ENCODE measurements at regions not wholly inside any gene's neighbourhood (a gene's known extent, or its start where the extent isn't known, plus 50 kb on each side); places are given as distances from the start of the nearest gene placed in this dataset.

- Histone ChIP-seq H3K27ac (ENCODE audit: low read depth in 2 of 2, low read length in 1 of 2) (no peak overlapping the region), H3K9me3 (ENCODE audit: control insufficient read depth in 2 of 2, insufficient read depth in 1 of 2, low read depth in 1 of 2, low read length in 1 of 2) (no peaks in the 10 kb centered on the region), H3K36me3 (ENCODE audit: control insufficient read depth in 2 of 2, insufficient read depth in 2 of 2, low read length in 1 of 2) (no peaks in the 10 kb centered on the region), H3K27me3 (ENCODE audit: control insufficient read depth in 1 of 2, insufficient read depth in 2 of 2, low read length in 2 of 2) (no peaks in the 10 kb centered on the region), H3K4me1 (ENCODE audit: control insufficient read depth in 2 of 2, insufficient read depth in 2 of 2, low read length in 1 of 2) (no peaks in the 10 kb centered on the region), H3K4me3 (ENCODE audit: low read depth in 1 of 2, low read length in 2 of 2) (no peak overlapping the region)
These were observed 442.7 kb downstream of the IPMK start for GRCh38 chr10:57825015-57825414.

GRCh38 chr10:57823398-57823797 is 444.3 kb downstream of the IPMK start:
- no peaks in the 10 kb centered on the region for H3K27me3 ChIP-seq (ENCODE audit: control insufficient read depth in 1 of 2, insufficient read depth in 2 of 2, low read length in 2 of 2)
- H3K9me3 ChIP-seq (ENCODE audit: control insufficient read depth in 2 of 2, insufficient read depth in 1 of 2, low read depth in 1 of 2, low read length in 1 of 2) = peaks cover 0 to 3% of the 10 kb centered on the region in 2 donors
- H3K4me3 ChIP-seq (ENCODE audit: low read depth in 1 of 2, low read length in 2 of 2) = no peak overlapping the region
- H3K4me1 ChIP-seq (ENCODE audit: control insufficient read depth in 2 of 2, insufficient read depth in 2 of 2, low read length in 1 of 2) = no peaks in the 10 kb centered on the region
- 68 to 75% methylated on average over 2 of the region's 2 CpGs for WGBS, 2 donors
- no peaks in the 10 kb centered on the region for H3K36me3 ChIP-seq (ENCODE audit: control insufficient read depth in 2 of 2, insufficient read depth in 2 of 2, low read length in 1 of 2)
- H3K27ac ChIP-seq (ENCODE audit: low read depth in 2 of 2, low read length in 1 of 2) = no peak overlapping the region

- H3K9me3 ChIP-seq (ENCODE audit: control insufficient read depth in 2 of 2, insufficient read depth in 1 of 2, low read depth in 1 of 2, low read length in 1 of 2) = peaks cover 0 to 3% of the 10 kb centered on the region in 2 donors
- H3K27me3 ChIP-seq (ENCODE audit: control insufficient read depth in 1 of 2, insufficient read depth in 2 of 2, low read length in 2 of 2) = no peaks in the 10 kb centered on the region
- no peak overlapping the region for H3K4me3 ChIP-seq (ENCODE audit: low read depth in 1 of 2, low read length in 2 of 2)
- H3K27ac ChIP-seq (ENCODE audit: low read depth in 2 of 2, low read length in 1 of 2) = no peak overlapping the region
- no peaks in the 10 kb centered on the region for H3K36me3 ChIP-seq (ENCODE audit: control insufficient read depth in 2 of 2, insufficient read depth in 2 of 2, low read length in 1 of 2)
- H3K4me1 ChIP-seq (ENCODE audit: control insufficient read depth in 2 of 2, insufficient read depth in 2 of 2, low read length in 1 of 2) = no peaks in the 10 kb centered on the region
These were observed 444.7 kb downstream of the IPMK start for GRCh38 chr10:57822965-57823364.

GRCh38 chr10:57818522-57818921 is 449.2 kb downstream of the IPMK start:
- 48 to 69% methylated on average over 1 of the region's 1 CpG for WGBS, 2 donors
- Histone ChIP-seq H3K4me1 (ENCODE audit: control insufficient read depth in 2 of 2, insufficient read depth in 2 of 2, low read length in 1 of 2) (no peaks in the 10 kb centered on the region), H3K27ac (ENCODE audit: low read depth in 2 of 2, low read length in 1 of 2) (no peak overlapping the region)

GRCh38 chr10:57817741-57818140 is 450.0 kb downstream of the IPMK start:
- Histone ChIP-seq H3K9me3 (ENCODE audit: control insufficient read depth in 2 of 2, insufficient read depth in 1 of 2, low read depth in 1 of 2, low read length in 1 of 2) (peaks cover 6 to 10% of the 10 kb centered on the region in 2 donors), H3K4me3 (ENCODE audit: low read depth in 1 of 2, low read length in 2 of 2) (no peak overlapping the region), H3K36me3 (ENCODE audit: control insufficient read depth in 2 of 2, insufficient read depth in 2 of 2, low read length in 1 of 2) (no peaks in the 10 kb centered on the region), H3K4me1 (ENCODE audit: control insufficient read depth in 2 of 2, insufficient read depth in 2 of 2, low read length in 1 of 2) (no peaks in the 10 kb centered on the region), H3K27ac (ENCODE audit: low read depth in 2 of 2, low read length in 1 of 2) (no peak overlapping the region), H3K27me3 (ENCODE audit: control insufficient read depth in 1 of 2, insufficient read depth in 2 of 2, low read length in 2 of 2) (no peaks in the 10 kb centered on the region)
- WGBS, 2 donors = 43 to 59% methylated on average over 2 of the region's 2 CpGs

More at GRCh38 chr10:57818522-57818921, 449.2 kb downstream of the IPMK start:
- Histone ChIP-seq H3K27me3 (ENCODE audit: control insufficient read depth in 1 of 2, insufficient read depth in 2 of 2, low read length in 2 of 2) (no peaks in the 10 kb centered on the region), H3K9me3 (ENCODE audit: control insufficient read depth in 2 of 2, insufficient read depth in 1 of 2, low read depth in 1 of 2, low read length in 1 of 2) (peaks cover 6 to 10% of the 10 kb centered on the region in 2 donors), H3K36me3 (ENCODE audit: control insufficient read depth in 2 of 2, insufficient read depth in 2 of 2, low read length in 1 of 2) (no peaks in the 10 kb centered on the region), H3K4me3 (ENCODE audit: low read depth in 1 of 2, low read length in 2 of 2) (no peak overlapping the region)

- WGBS, 2 donors = 52 to 60% methylated on average over 4 of the region's 4 CpGs
- H3K27ac ChIP-seq (ENCODE audit: low read depth in 2 of 2, low read length in 1 of 2) = no peak overlapping the region
- H3K4me3 ChIP-seq (ENCODE audit: low read depth in 1 of 2, low read length in 2 of 2) = no peak overlapping the region
- H3K9me3 ChIP-seq (ENCODE audit: control insufficient read depth in 2 of 2, insufficient read depth in 1 of 2, low read depth in 1 of 2, low read length in 1 of 2) = peaks cover 6 to 10% of the 10 kb centered on the region in 2 donors
- H3K4me1 ChIP-seq (ENCODE audit: control insufficient read depth in 2 of 2, insufficient read depth in 2 of 2, low read length in 1 of 2) = no peaks in the 10 kb centered on the region
- no peaks in the 10 kb centered on the region for H3K36me3 ChIP-seq (ENCODE audit: control insufficient read depth in 2 of 2, insufficient read depth in 2 of 2, low read length in 1 of 2)
- H3K27me3 ChIP-seq (ENCODE audit: control insufficient read depth in 1 of 2, insufficient read depth in 2 of 2, low read length in 2 of 2) = no peaks in the 10 kb centered on the region
These were observed 451.7 kb downstream of the IPMK start for GRCh38 chr10:57815949-57816348.

- peaks cover 0 to 10% of the 10 kb centered on the region in 2 donors for H3K9me3 ChIP-seq (ENCODE audit: control insufficient read depth in 2 of 2, insufficient read depth in 1 of 2, low read depth in 1 of 2, low read length in 1 of 2)
- H3K4me3 ChIP-seq (ENCODE audit: low read depth in 1 of 2, low read length in 2 of 2) = no peak overlapping the region
- no peak overlapping the region for H3K27ac ChIP-seq (ENCODE audit: low read depth in 2 of 2, low read length in 1 of 2)
- H3K36me3 ChIP-seq (ENCODE audit: control insufficient read depth in 2 of 2, insufficient read depth in 2 of 2, low read length in 1 of 2) = no peaks in the 10 kb centered on the region
- no peaks in the 10 kb centered on the region for H3K4me1 ChIP-seq (ENCODE audit: control insufficient read depth in 2 of 2, insufficient read depth in 2 of 2, low read length in 1 of 2)
- WGBS, 2 donors = 88 to 95% methylated on average over 1 of the region's 1 CpG
- H3K27me3 ChIP-seq (ENCODE audit: control insufficient read depth in 1 of 2, insufficient read depth in 2 of 2, low read length in 2 of 2) = no peaks in the 10 kb centered on the region
These were observed 457.7 kb downstream of the IPMK start for GRCh38 chr10:57809961-57810360.

GRCh38 chr10:57807906-57808305 is 459.8 kb downstream of the IPMK start:
- no peaks in the 10 kb centered on the region for H3K27me3 ChIP-seq (ENCODE audit: control insufficient read depth in 1 of 2, insufficient read depth in 2 of 2, low read length in 2 of 2)
- H3K4me3 ChIP-seq (ENCODE audit: low read depth in 1 of 2, low read length in 2 of 2) = no peak overlapping the region
- no peaks in the 10 kb centered on the region for H3K4me1 ChIP-seq (ENCODE audit: control insufficient read depth in 2 of 2, insufficient read depth in 2 of 2, low read length in 1 of 2)
- H3K36me3 ChIP-seq (ENCODE audit: control insufficient read depth in 2 of 2, insufficient read depth in 2 of 2, low read length in 1 of 2) = no peaks in the 10 kb centered on the region
- 69 to 73% methylated on average over 5 of the region's 5 CpGs for WGBS, 2 donors
- no peak overlapping the region for H3K27ac ChIP-seq (ENCODE audit: low read depth in 2 of 2, low read length in 1 of 2)
- peaks cover 0 to 10% of the 10 kb centered on the region in 2 donors for H3K9me3 ChIP-seq (ENCODE audit: control insufficient read depth in 2 of 2, insufficient read depth in 1 of 2, low read depth in 1 of 2, low read length in 1 of 2)

GRCh38 chr10:57806675-57807074 is 461.0 kb downstream of the IPMK start:
- Histone ChIP-seq H3K4me1 (ENCODE audit: control insufficient read depth in 2 of 2, insufficient read depth in 2 of 2, low read length in 1 of 2) (no peaks in the 10 kb centered on the region), H3K27me3 (ENCODE audit: control insufficient read depth in 1 of 2, insufficient read depth in 2 of 2, low read length in 2 of 2) (no peaks in the 10 kb centered on the region), H3K27ac (ENCODE audit: low read depth in 2 of 2, low read length in 1 of 2) (no peak overlapping the region), H3K9me3 (ENCODE audit: control insufficient read depth in 2 of 2, insufficient read depth in 1 of 2, low read depth in 1 of 2, low read length in 1 of 2) (peaks cover 0 to 10% of the 10 kb centered on the region in 2 donors), H3K36me3 (ENCODE audit: control insufficient read depth in 2 of 2, insufficient read depth in 2 of 2, low read length in 1 of 2) (no peaks in the 10 kb centered on the region), H3K4me3 (ENCODE audit: low read depth in 1 of 2, low read length in 2 of 2) (no peak overlapping the region)
- 68 to 69% methylated on average over 2 of the region's 2 CpGs for WGBS, 2 donors

GRCh38 chr10:57799625-57800024 is 468.1 kb downstream of the IPMK start:
- Histone ChIP-seq H3K4me3 (ENCODE audit: low read depth in 1 of 2, low read length in 2 of 2) (no peak overlapping the region), H3K9me3 (ENCODE audit: control insufficient read depth in 2 of 2, insufficient read depth in 1 of 2, low read depth in 1 of 2, low read length in 1 of 2) (no peaks in the 10 kb centered on the region), H3K4me1 (ENCODE audit: control insufficient read depth in 2 of 2, insufficient read depth in 2 of 2, low read length in 1 of 2) (no peaks in the 10 kb centered on the region), H3K27ac (ENCODE audit: low read depth in 2 of 2, low read length in 1 of 2) (no peak overlapping the region), H3K36me3 (ENCODE audit: control insufficient read depth in 2 of 2, insufficient read depth in 2 of 2, low read length in 1 of 2) (no peaks in the 10 kb centered on the region), H3K27me3 (ENCODE audit: control insufficient read depth in 1 of 2, insufficient read depth in 2 of 2, low read length in 2 of 2) (no peaks in the 10 kb centered on the region)
- WGBS, 2 donors = 71 to 73% methylated on average over 3 of the region's 3 CpGs

Measured in esophagus (tissue), 2 donors.